ENCODE measurements at regions not wholly inside any gene's neighbourhood (a gene's known extent, or its start where the extent isn't known, plus 50 kb on each side); places are given as distances from the start of the nearest gene placed in this dataset.

GRCh38 chr14:95456281-95456680 lies 60.2 kb downstream of the SYNE3 start:
- no peaks in the 10 kb centered on the region for H3K9me3 ChIP-seq
- no peaks in the 10 kb centered on the region for H3K27me3 ChIP-seq
- peak overlapping the region; percentile 58 for H3K4me2 ChIP-seq
- H3K4me1 ChIP-seq: peaks cover 100% of the 10 kb centered on the region
- peak overlapping the region; percentile 62; the same call in 1 of the 2 replicates for H3K27ac ChIP-seq
- H4K20me1 ChIP-seq: peaks cover 37% of the 10 kb centered on the region
- H3K36me3 ChIP-seq: peaks cover 98% of the 10 kb centered on the region
- H3K9ac ChIP-seq: 0 out of 2 replicates have a peak overlapping the region, but pooled peaks have one; percentile 17
- TF ChIP-seq Cebpa-rat (IDR thresholded peaks at IDR 0.05): no peak
- H3K4me3 ChIP-seq: no peak overlapping the region

GRCh38 chr14:95455246-95455645 lies 61.2 kb downstream of the SYNE3 start:
- Histone ChIP-seq H3K27me3 (no peaks in the 10 kb centered on the region), H3K9me3 (no peaks in the 10 kb centered on the region), H3K9ac (no peak overlapping the region; the same call in 1 of the 2 replicates), H3K4me2 (peak overlapping the region; percentile 42), H3K36me3 (peaks cover 98% of the 10 kb centered on the region), H3K27ac (peak overlapping the region; percentile 62), H4K20me1 (peaks cover 37% of the 10 kb centered on the region), H3K4me1 (peaks cover 99% of the 10 kb centered on the region), H3K4me3 (no peak overlapping the region)
- TF ChIP-seq Cebpa-rat (IDR thresholded peaks at IDR 0.05): no peak

- Histone ChIP-seq H3K9me3 (no peaks in the 10 kb centered on the region), H3K4me1 (peaks cover 99% of the 10 kb centered on the region), H4K20me1 (peaks cover 37% of the 10 kb centered on the region), H3K27me3 (no peaks in the 10 kb centered on the region), H3K9ac (0 out of 2 replicates have a peak overlapping the region, but pooled peaks have one; percentile 20), H3K4me2 (peak overlapping the region; percentile 42), H3K36me3 (peaks cover 98% of the 10 kb centered on the region), H3K4me3 (no peak overlapping the region), H3K27ac (peak overlapping the region; percentile 62)
- no peak for TF ChIP-seq Cebpa-rat (IDR thresholded peaks at IDR 0.05)
Measured at GRCh38 chr14:95453713-95453980, 62.8 kb downstream of the SYNE3 start.

- Histone ChIP-seq H3K9me3 (no peaks in the 10 kb centered on the region), H3K4me2 (peak overlapping the region; percentile 42), H3K27me3 (no peaks in the 10 kb centered on the region), H3K36me3 (peaks cover 98% of the 10 kb centered on the region), H3K4me1 (peaks cover 99% of the 10 kb centered on the region), H3K27ac (peak overlapping the region; percentile 62), H3K9ac (0 out of 2 replicates have a peak overlapping the region, but pooled peaks have one; percentile 20), H3K4me3 (no peak overlapping the region), H4K20me1 (peaks cover 37% of the 10 kb centered on the region)
- no peak for TF ChIP-seq Cebpa-rat (IDR thresholded peaks at IDR 0.05)
Measured at GRCh38 chr14:95452893-95453712, 63.3 kb downstream of the SYNE3 start.

GRCh38 chr14:95452176-95452892 lies 64.1 kb downstream of the SYNE3 start:
- H3K9me3 ChIP-seq: no peaks in the 10 kb centered on the region
- no peak for TF ChIP-seq Cebpa-rat (IDR thresholded peaks at IDR 0.05)
- no peak overlapping the region for H3K9ac ChIP-seq
- H3K4me3 ChIP-seq: no peak overlapping the region
- H3K27ac ChIP-seq: peak overlapping the region; percentile 62; the same call in 1 of the 2 replicates
- H3K27me3 ChIP-seq: no peaks in the 10 kb centered on the region
- peaks cover 98% of the 10 kb centered on the region for H3K36me3 ChIP-seq
- peaks cover 37% of the 10 kb centered on the region for H4K20me1 ChIP-seq
- H3K4me2 ChIP-seq: peak overlapping the region; percentile 42
- peaks cover 99% of the 10 kb centered on the region for H3K4me1 ChIP-seq

- peaks cover 99% of the 10 kb centered on the region for H3K4me1 ChIP-seq
- no peak for TF ChIP-seq Cebpa-rat (IDR thresholded peaks at IDR 0.05)
- H4K20me1 ChIP-seq: peaks cover 27% of the 10 kb centered on the region
- H3K4me2 ChIP-seq: peak overlapping the region; percentile 90; the same call in 1 of the 2 replicates
- H3K27ac ChIP-seq: peak overlapping the region; percentile 45; the same call in 1 of the 2 replicates
- no peak overlapping the region for H3K4me3 ChIP-seq
- no peak overlapping the region for H3K9ac ChIP-seq
- H3K9me3 ChIP-seq: no peaks in the 10 kb centered on the region
- H3K36me3 ChIP-seq: peaks cover 99% of the 10 kb centered on the region
- no peaks in the 10 kb centered on the region for H3K27me3 ChIP-seq
Measured at GRCh38 chr14:95449131-95449530, 67.3 kb downstream of the SYNE3 start.

- no peak for TF ChIP-seq Cebpa-rat (IDR thresholded peaks at IDR 0.05)
- Histone ChIP-seq H3K27me3 (no peaks in the 10 kb centered on the region), H3K4me1 (peaks cover 99% of the 10 kb centered on the region)
Measured at GRCh38 chr14:95446470-95446869, 70.0 kb downstream of the SYNE3 start.

GRCh38 chr14:95445676-95446075 lies 70.8 kb downstream of the SYNE3 start:
- no peaks in the 10 kb centered on the region for H3K27me3 ChIP-seq
- peaks cover 86% of the 10 kb centered on the region for H3K36me3 ChIP-seq
- peak overlapping the region; percentile 15; the same call in 1 of the 2 replicates for H3K4me3 ChIP-seq
- H4K20me1 ChIP-seq: peaks cover 14% of the 10 kb centered on the region; the same call in 1 of the 2 replicates
- peak overlapping the region; percentile 86 for H3K27ac ChIP-seq
- TF ChIP-seq Cebpa-rat (IDR thresholded peaks at IDR 0.05): no peak
- H3K4me1 ChIP-seq: peaks cover 100% of the 10 kb centered on the region
- H3K9ac ChIP-seq: peak overlapping the region; percentile 67
- no peaks in the 10 kb centered on the region for H3K9me3 ChIP-seq
- peak overlapping the region; percentile 90 for H3K4me2 ChIP-seq

More at GRCh38 chr14:95446470-95446869, 70.0 kb downstream of the SYNE3 start:
- H4K20me1 ChIP-seq: peaks cover 14% of the 10 kb centered on the region; the same call in 1 of the 2 replicates
- peak overlapping the region; percentile 67 for H3K9ac ChIP-seq
- H3K9me3 ChIP-seq: no peaks in the 10 kb centered on the region
- H3K4me2 ChIP-seq: peak overlapping the region; percentile 90
- H3K36me3 ChIP-seq: peaks cover 86% of the 10 kb centered on the region
- 0 out of 2 replicates have a peak overlapping the region, but pooled peaks have one; percentile 15 for H3K4me3 ChIP-seq
- peak overlapping the region; percentile 86 for H3K27ac ChIP-seq

GRCh38 chr14:95445161-95445560 lies 71.3 kb downstream of the SYNE3 start:
- no peaks in the 10 kb centered on the region for H3K9me3 ChIP-seq
- no peak for TF ChIP-seq Cebpa-rat (IDR thresholded peaks at IDR 0.05)
- H3K27ac ChIP-seq: peak overlapping the region; percentile 86
- H3K9ac ChIP-seq: peak overlapping the region; percentile 67
- peak overlapping the region; percentile 90 for H3K4me2 ChIP-seq
- H3K36me3 ChIP-seq: peaks cover 86% of the 10 kb centered on the region
- peaks cover 19% of the 10 kb centered on the region; the same call in 1 of the 2 replicates for H4K20me1 ChIP-seq
- peaks cover 100% of the 10 kb centered on the region for H3K4me1 ChIP-seq
- no peaks in the 10 kb centered on the region for H3K27me3 ChIP-seq
- H3K4me3 ChIP-seq: no peak overlapping the region

All from BLaER1 (cell line).